ENCODE measurements at regions not wholly inside any gene's neighbourhood (a gene's known extent, or its start where the extent isn't known, plus 50 kb on each side); places are given as distances from the start of the nearest gene placed in this dataset.

DNA sequence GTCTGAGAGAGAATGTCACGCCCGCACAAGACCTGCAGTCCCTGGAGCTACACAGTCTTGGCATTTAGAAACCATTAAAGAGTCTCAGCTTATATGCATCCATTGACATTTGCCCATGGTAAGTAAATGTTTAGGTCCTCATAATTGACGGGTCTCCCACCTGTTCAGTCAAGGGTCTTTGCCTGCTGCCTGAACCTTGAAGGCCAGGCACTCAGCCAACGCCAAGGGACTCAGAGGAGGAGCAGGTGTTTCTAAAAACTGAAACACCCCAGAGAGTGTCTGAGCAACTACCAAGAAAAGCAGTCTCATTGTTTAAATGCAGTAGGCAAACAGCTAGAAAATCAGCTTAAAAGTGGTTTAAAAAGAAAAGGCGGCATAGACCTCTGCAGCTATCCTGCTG lies 264.7 kb upstream of the AKR1E2 start:
- TF ChIP-seq, protein P1, sequence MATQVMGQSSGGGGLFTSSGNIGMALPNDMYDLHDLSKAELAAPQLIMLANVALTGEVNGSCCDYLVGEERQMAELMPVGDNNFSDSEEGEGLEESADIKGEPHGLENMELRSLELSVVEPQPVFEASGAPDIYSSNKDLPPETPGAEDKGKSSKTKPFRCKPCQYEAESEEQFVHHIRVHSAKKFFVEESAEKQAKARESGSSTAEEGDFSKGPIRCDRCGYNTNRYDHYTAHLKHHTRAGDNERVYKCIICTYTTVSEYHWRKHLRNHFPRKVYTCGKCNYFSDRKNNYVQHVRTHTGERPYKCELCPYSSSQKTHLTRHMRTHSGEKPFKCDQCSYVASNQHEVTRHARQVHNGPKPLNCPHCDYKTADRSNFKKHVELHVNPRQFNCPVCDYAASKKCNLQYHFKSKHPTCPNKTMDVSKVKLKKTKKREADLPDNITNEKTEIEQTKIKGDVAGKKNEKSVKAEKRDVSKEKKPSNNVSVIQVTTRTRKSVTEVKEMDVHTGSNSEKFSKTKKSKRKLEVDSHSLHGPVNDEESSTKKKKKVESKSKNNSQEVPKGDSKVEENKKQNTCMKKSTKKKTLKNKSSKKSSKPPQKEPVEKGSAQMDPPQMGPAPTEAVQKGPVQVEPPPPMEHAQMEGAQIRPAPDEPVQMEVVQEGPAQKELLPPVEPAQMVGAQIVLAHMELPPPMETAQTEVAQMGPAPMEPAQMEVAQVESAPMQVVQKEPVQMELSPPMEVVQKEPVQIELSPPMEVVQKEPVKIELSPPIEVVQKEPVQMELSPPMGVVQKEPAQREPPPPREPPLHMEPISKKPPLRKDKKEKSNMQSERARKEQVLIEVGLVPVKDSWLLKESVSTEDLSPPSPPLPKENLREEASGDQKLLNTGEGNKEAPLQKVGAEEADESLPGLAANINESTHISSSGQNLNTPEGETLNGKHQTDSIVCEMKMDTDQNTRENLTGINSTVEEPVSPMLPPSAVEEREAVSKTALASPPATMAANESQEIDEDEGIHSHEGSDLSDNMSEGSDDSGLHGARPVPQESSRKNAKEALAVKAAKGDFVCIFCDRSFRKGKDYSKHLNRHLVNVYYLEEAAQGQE (IDR thresholded peaks at IDR 0.05; ENCODE audit: low read depth), result no peak
- TF ChIP-seq EP300 (IDR thresholded peaks at IDR 0.05; ENCODE audit: borderline replicate concordance) (no peak), CEBPB (IDR thresholded peaks at IDR 0.05) (no peak), TCF12 (IDR thresholded peaks at IDR 0.05; ENCODE audit: low read depth) (no peak), TEAD4 (IDR thresholded peaks at IDR 0.05) (no peak), FOXM1 (IDR thresholded peaks at IDR 0.05; ENCODE audit: borderline replicate concordance, low read depth) (no peak), EGR1 (IDR thresholded peaks at IDR 0.05) (no peak), RAD21 (IDR thresholded peaks at IDR 0.05; ENCODE audit: low read depth) (no peak)
- TF ChIP-seq, protein P2, sequence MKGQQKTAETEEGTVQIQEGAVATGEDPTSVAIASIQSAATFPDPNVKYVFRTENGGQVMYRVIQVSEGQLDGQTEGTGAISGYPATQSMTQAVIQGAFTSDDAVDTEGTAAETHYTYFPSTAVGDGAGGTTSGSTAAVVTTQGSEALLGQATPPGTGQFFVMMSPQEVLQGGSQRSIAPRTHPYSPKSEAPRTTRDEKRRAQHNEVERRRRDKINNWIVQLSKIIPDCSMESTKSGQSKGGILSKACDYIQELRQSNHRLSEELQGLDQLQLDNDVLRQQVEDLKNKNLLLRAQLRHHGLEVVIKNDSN (IDR thresholded peaks at IDR 0.05), result no peak

DNA sequence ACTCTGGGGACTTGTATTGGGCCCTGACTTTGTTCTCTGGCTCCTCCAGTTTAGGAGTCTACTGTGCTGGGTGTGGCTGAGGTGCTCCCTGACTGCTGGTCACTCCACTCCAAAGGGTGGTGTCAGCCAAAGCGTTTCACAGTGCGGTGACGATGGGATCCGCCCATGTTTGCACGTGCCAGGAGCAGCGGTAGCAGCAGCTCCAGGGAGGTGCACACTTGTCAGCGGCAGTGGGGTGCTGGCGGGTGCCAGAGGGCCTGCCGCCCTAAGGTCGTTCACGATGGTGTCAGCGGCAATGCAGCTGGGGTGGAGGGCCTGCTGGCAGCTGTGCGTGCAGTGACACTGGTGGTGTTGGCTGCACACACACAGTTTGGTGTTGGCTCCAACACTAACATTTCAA lies 268.5 kb upstream of the AKR1E2 start:
- TF ChIP-seq EP300 (IDR thresholded peaks at IDR 0.05; ENCODE audit: borderline replicate concordance), result no peak
- TF ChIP-seq FOXM1 (IDR thresholded peaks at IDR 0.05; ENCODE audit: borderline replicate concordance, low read depth), result no peak
- no peak for TF ChIP-seq CEBPB (IDR thresholded peaks at IDR 0.05)
- TF ChIP-seq RAD21 (IDR thresholded peaks at IDR 0.05; ENCODE audit: low read depth), result no peak
- no peak for TF ChIP-seq TAF1 (IDR thresholded peaks at IDR 0.05; ENCODE audit: low read depth)
- TF ChIP-seq TCF12 (IDR thresholded peaks at IDR 0.05; ENCODE audit: low read depth), result no peak
- TF ChIP-seq ZBTB7A (IDR thresholded peaks at IDR 0.05; ENCODE audit: low read depth), result no peak
- TF ChIP-seq, protein P3, sequence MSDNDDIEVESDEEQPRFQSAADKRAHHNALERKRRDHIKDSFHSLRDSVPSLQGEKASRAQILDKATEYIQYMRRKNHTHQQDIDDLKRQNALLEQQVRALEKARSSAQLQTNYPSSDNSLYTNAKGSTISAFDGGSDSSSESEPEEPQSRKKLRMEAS (IDR thresholded peaks at IDR 0.05), result no peak
- TF ChIP-seq YY1 (IDR thresholded peaks at IDR 0.05; ENCODE audit: low read depth), result no peak
- TF ChIP-seq, protein P2 (IDR thresholded peaks at IDR 0.05), result no peak
- TF ChIP-seq NFIC (IDR thresholded peaks at IDR 0.05), result no peak
- no peak for TF ChIP-seq TEAD4 (IDR thresholded peaks at IDR 0.05)
- TF ChIP-seq, protein P1 (IDR thresholded peaks at IDR 0.05; ENCODE audit: low read depth), result no peak
- TF ChIP-seq CREB1 (IDR thresholded peaks at IDR 0.05; ENCODE audit: low read depth), result no peak
- TF ChIP-seq EGR1 (IDR thresholded peaks at IDR 0.05), result no peak

DNA sequence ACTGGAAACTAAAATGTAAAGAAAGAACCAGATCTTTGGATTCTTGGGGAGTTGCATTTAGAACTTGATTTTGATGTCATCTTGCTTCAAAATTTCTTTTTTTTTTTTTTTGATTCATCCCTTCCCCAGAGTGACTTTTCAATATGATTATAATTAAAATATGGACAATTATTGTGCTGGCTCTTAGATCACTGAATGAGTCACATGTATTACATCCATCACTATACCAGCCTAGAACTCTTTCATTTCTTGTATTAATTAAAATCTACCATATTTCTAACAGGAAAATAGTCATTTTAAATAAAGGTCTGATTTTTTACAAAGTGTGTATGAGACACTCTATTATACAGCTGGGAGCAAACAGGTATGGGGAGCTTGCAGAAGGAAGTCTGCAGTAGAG lies 269.5 kb upstream of the AKR1E2 start:
- TF ChIP-seq CREB1 (IDR thresholded peaks at IDR 0.05; ENCODE audit: low read depth), result no peak
- no peak for TF ChIP-seq CEBPB (IDR thresholded peaks at IDR 0.05)
- no peak for TF ChIP-seq FOXM1 (IDR thresholded peaks at IDR 0.05; ENCODE audit: borderline replicate concordance, low read depth)
- no peak for TF ChIP-seq TEAD4 (IDR thresholded peaks at IDR 0.05)
- TF ChIP-seq TCF12 (IDR thresholded peaks at IDR 0.05; ENCODE audit: low read depth), result no peak
- TF ChIP-seq, protein P3 (IDR thresholded peaks at IDR 0.05), result no peak
- TF ChIP-seq, protein P2 (IDR thresholded peaks at IDR 0.05), result no peak
- TF ChIP-seq TAF1 (IDR thresholded peaks at IDR 0.05; ENCODE audit: low read depth), result no peak
- no peak for TF ChIP-seq NFIC (IDR thresholded peaks at IDR 0.05)
- TF ChIP-seq, protein P1 (IDR thresholded peaks at IDR 0.05; ENCODE audit: low read depth), result no peak
- no peak for TF ChIP-seq EGR1 (IDR thresholded peaks at IDR 0.05)

DNA sequence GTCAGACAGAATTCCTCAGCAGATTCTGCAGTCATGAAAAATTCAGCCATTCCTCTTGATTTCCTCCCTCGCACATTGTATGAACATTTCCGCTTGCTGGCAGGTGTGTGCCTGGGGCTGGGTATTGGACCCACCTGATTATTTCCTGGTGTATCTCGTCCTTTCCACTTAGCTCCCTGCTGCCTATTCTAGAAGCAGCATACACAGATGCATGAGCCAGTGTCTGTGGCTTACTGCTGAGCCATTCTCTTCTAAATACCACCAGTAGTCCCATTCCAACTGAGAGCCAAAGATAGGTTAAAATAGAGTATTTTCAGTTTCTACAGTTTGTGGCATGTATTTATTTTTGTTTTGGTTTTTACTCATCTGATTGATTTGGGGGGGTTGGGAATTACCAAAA lies 270.1 kb upstream of the AKR1E2 start:
- no peak for TF ChIP-seq NFIC (IDR thresholded peaks at IDR 0.05)

Data from Ishikawa (cell line).